ENCODE measurements at regions not wholly inside any gene's neighbourhood (a gene's known extent, or its start where the extent isn't known, plus 50 kb on each side); places are given as distances from the start of the nearest gene placed in this dataset.

GRCh38 chr1:228976316-228976715 is 241.0 kb downstream of the RHOU start (continued):
- no peak for TF ChIP-seq CTCF (conservative IDR thresholded peaks at IDR 0.05; ENCODE audit: low read depth in 2 of 2)
- TF ChIP-seq ZNF331 (CRISPR knock-in tag; IDR thresholded peaks at IDR 0.05; ENCODE audit: low read depth), result no peak
- TF ChIP-seq STAT1 (IDR thresholded peaks at IDR 0.05; ENCODE audit: unreplicated experiment), result no peak

- H3K27me3 Mint-ChIP-seq (ENCODE audit: insufficient read depth, low read depth, poor library complexity), result peaks cover 6% of the 10 kb centered on the region
- ATAC-seq, result no peak
- Histone ChIP-seq H3K4me3 (no peak overlapping the region), H3K27ac (ENCODE audit: low read depth) (no peak overlapping the region), H3K4me1 (ENCODE audit: insufficient read depth) (peaks cover 9% of the 10 kb centered on the region), H3K36me3 (ENCODE audit: insufficient read depth) (no peaks in the 10 kb centered on the region), H3K79me2 (replicated peaks; ENCODE audit: insufficient read depth) (no peaks in the 10 kb centered on the region), H4K20me1 (replicated peaks; ENCODE audit: insufficient read depth) (no peaks in the 10 kb centered on the region), H2AFZ (peak overlapping the region; percentile 65; the same call in 1 of the 2 replicates), H3F3A (replicated peaks; ENCODE audit: low read depth) (no peaks in the 10 kb centered on the region), H3K27me3 (ENCODE audit: insufficient read depth) (no peaks in the 10 kb centered on the region), H3K9me2 (ENCODE audit: insufficient read depth) (no peaks in the 10 kb centered on the region), H3K4me2 (no peak overlapping the region)
- H3K4me3 Mint-ChIP-seq, result no peak overlapping the region
- no peak for DNase-seq (ENCODE audit: low spot score)
- H3K4me1 Mint-ChIP-seq, result peaks cover 45% of the 10 kb centered on the region
- no peaks in the 10 kb centered on the region for H3K36me3 Mint-ChIP-seq (ENCODE audit: low read depth)
- H3K9me3 Mint-ChIP-seq, result no peaks in the 10 kb centered on the region; the same call in 2 of the 3 replicates
- H3K27ac Mint-ChIP-seq, result 0 out of 2 replicates have a peak overlapping the region, but pooled peaks have one; percentile 22
- no peak for TF ChIP-seq CTCF (conservative IDR thresholded peaks at IDR 0.05; ENCODE audit: low read depth in 2 of 2)
- no peak for TF ChIP-seq EZH2phosphoT487 (IDR thresholded peaks at IDR 0.05; ENCODE audit: unreplicated experiment)
- no peak for TF ChIP-seq NANOG (IDR thresholded peaks at IDR 0.05; ENCODE audit: borderline replicate concordance)
- TF ChIP-seq, protein P1, sequence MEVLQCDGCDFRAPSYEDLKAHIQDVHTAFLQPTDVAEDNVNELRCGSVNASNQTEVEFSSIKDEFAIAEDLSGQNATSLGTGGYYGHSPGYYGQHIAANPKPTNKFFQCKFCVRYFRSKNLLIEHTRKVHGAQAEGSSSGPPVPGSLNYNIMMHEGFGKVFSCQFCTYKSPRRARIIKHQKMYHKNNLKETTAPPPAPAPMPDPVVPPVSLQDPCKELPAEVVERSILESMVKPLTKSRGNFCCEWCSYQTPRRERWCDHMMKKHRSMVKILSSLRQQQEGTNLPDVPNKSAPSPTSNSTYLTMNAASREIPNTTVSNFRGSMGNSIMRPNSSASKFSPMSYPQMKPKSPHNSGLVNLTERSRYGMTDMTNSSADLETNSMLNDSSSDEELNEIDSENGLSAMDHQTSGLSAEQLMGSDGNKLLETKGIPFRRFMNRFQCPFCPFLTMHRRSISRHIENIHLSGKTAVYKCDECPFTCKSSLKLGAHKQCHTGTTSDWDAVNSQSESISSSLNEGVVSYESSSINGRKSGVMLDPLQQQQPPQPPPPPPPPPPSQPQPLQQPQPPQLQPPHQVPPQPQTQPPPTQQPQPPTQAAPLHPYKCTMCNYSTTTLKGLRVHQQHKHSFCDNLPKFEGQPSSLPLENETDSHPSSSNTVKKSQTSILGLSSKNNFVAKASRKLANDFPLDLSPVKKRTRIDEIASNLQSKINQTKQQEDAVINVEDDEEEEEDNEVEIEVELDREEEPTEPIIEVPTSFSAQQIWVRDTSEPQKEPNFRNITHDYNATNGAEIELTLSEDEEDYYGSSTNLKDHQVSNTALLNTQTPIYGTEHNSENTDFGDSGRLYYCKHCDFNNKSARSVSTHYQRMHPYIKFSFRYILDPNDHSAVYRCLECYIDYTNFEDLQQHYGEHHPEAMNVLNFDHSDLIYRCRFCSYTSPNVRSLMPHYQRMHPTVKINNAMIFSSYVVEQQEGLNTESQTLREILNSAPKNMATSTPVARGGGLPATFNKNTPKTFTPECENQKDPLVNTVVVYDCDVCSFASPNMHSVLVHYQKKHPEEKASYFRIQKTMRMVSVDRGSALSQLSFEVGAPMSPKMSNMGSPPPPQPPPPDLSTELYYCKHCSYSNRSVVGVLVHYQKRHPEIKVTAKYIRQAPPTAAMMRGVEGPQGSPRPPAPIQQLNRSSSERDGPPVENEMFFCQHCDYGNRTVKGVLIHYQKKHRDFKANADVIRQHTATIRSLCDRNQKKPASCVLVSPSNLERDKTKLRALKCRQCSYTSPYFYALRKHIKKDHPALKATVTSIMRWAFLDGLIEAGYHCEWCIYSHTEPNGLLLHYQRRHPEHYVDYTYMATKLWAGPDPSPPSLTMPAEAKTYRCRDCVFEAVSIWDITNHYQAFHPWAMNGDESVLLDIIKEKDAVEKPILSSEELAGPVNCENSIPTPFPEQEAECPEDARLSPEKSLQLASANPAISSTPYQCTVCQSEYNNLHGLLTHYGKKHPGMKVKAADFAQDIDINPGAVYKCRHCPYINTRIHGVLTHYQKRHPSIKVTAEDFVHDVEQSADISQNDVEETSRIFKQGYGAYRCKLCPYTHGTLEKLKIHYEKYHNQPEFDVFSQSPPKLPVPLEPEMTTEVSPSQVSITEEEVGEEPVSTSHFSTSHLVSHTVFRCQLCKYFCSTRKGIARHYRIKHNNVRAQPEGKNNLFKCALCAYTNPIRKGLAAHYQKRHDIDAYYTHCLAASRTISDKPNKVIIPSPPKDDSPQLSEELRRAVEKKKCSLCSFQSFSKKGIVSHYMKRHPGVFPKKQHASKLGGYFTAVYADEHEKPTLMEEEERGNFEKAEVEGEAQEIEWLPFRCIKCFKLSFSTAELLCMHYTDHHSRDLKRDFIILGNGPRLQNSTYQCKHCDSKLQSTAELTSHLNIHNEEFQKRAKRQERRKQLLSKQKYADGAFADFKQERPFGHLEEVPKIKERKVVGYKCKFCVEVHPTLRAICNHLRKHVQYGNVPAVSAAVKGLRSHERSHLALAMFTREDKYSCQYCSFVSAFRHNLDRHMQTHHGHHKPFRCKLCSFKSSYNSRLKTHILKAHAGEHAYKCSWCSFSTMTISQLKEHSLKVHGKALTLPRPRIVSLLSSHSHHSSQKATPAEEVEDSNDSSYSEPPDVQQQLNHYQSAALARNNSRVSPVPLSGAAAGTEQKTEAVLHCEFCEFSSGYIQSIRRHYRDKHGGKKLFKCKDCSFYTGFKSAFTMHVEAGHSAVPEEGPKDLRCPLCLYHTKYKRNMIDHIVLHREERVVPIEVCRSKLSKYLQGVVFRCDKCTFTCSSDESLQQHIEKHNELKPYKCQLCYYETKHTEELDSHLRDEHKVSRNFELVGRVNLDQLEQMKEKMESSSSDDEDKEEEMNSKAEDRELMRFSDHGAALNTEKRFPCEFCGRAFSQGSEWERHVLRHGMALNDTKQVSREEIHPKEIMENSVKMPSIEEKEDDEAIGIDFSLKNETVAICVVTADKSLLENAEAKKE (CRISPR knock-in tag; IDR thresholded peaks at IDR 0.05), result no peak
- TF ChIP-seq ETS1 (IDR thresholded peaks at IDR 0.05), result no peak
- TF ChIP-seq EZH2 (IDR thresholded peaks at IDR 0.05; ENCODE audit: low read depth, unreplicated experiment), result no peak
- no peak for TF ChIP-seq ZNF114 (CRISPR knock-in tag; IDR thresholded peaks at IDR 0.05)
- no peak for TF ChIP-seq REST (IDR thresholded peaks at IDR 0.05; ENCODE audit: unreplicated experiment)
These were observed 242.0 kb downstream of the RHOU start for GRCh38 chr1:228977307-228977706.

All from GM23338 (cell line).